Trophoblast cell (in vitro differentiated cells and primary cell): ENCODE measurements at regions not wholly inside any gene's neighbourhood (a gene's known extent, or its start where the extent isn't known, plus 50 kb on each side); places are given as distances from the start of the nearest gene placed in this dataset.

ENCODE experiments used
- DNase-seq, 2 donors: peaks; one replicate each; pipeline ENCODE4 v3.0.0-alpha.2; 2016
- H2AFZ ChIP-seq: 2 replicates; pipeline ENCODE4 v1.6.1; 2013; ENCODE audit warnings: low read length, moderate library complexity, mild to moderate bottlenecking; ENCODE audit not compliant: insufficient read depth, poor library complexity
- H2AK5ac ChIP-seq: 2 replicates; pipeline ENCODE4 v1.6.1; 2013; ENCODE audit warnings: mild to moderate bottlenecking, low read length
- H2BK120ac ChIP-seq: 2 replicates; pipeline ENCODE4 v1.6.1; 2013; ENCODE audit warnings: low read length, mild to moderate bottlenecking, moderate library complexity; ENCODE audit not compliant: insufficient read depth, poor library complexity
- H2BK12ac ChIP-seq: 2 replicates; pipeline ENCODE4 v1.6.1; 2013; ENCODE audit warnings: mild to moderate bottlenecking, low read length, moderate library complexity
- H2BK5ac ChIP-seq: 2 replicates; pipeline ENCODE4 v1.6.1; 2013; ENCODE audit warnings: low read length, low read depth, moderate library complexity, mild to moderate bottlenecking; ENCODE audit not compliant: poor library complexity
- H3K14ac ChIP-seq: 2 replicates; pipeline ENCODE4 v1.6.1; 2013; ENCODE audit warnings: mild to moderate bottlenecking, low read length
- H3K18ac ChIP-seq: 2 replicates; pipeline ENCODE4 v1.6.1; 2013; ENCODE audit warnings: mild to moderate bottlenecking, low read length
- H3K23ac ChIP-seq: 2 replicates; pipeline ENCODE4 v1.6.1; 2013; ENCODE audit warnings: low read length
- H3K27ac ChIP-seq: 2 replicates; pipeline ENCODE4 v1.5.1; 2013; ENCODE audit warnings: low read depth, mild to moderate bottlenecking, inconsistent platforms, low read length, moderate library complexity
- H3K27me3 ChIP-seq: 2 replicates; pipeline ENCODE4 v1.6.1; 2013; ENCODE audit warnings: inconsistent platforms, mild to moderate bottlenecking, low read length, moderate library complexity; ENCODE audit not compliant: insufficient read depth
- H3K36me3 ChIP-seq, 2 experiments: 1 replicate in 1 of 2; 2 replicates in 1 of 2; pipeline ENCODE4 v1.6.1; 2013; ENCODE audit warnings: low read length in 2 of 2, mild to moderate bottlenecking in 2 of 2, moderate library complexity in 1 of 2; ENCODE audit not compliant: insufficient read depth in 2 of 2, control insufficient read depth in 1 of 2
- H3K4ac ChIP-seq: 2 replicates; pipeline ENCODE4 v1.6.1; 2013; ENCODE audit warnings: low read depth, mild to moderate bottlenecking, low read length, moderate library complexity
- H3K4me1 ChIP-seq, 2 experiments: 1 replicate in 1 of 2; 2 replicates in 1 of 2; pipeline ENCODE4 v1.6.1; 2013; ENCODE audit warnings: low read length in 2 of 2, mild to moderate bottlenecking in 2 of 2, moderate library complexity in 1 of 2; ENCODE audit not compliant: insufficient read depth in 2 of 2, control insufficient read depth in 1 of 2
- H3K4me2 ChIP-seq: 2 replicates; pipeline ENCODE4 v1.6.1; 2013; ENCODE audit warnings: inconsistent platforms, mild to moderate bottlenecking, low read length, moderate library complexity
- H3K4me3 ChIP-seq: 2 replicates; pipeline ENCODE4 v1.5.1; 2013; ENCODE audit warnings: mild to moderate bottlenecking, low read depth, low read length, inconsistent platforms
- H3K79me1 ChIP-seq: one replicate; pipeline ENCODE4 v1.6.1; 2013; ENCODE audit warnings: low read length
- H3K79me2 ChIP-seq: 2 replicates; pipeline ENCODE4 v1.6.1; 2013; ENCODE audit warnings: low read length, mild to moderate bottlenecking; ENCODE audit not compliant: control insufficient read depth, insufficient read depth, poor library complexity
- H3K9ac ChIP-seq: 2 replicates; pipeline ENCODE4 v1.6.1; 2013; ENCODE audit warnings: mild to moderate bottlenecking, low read length
- H3K9me3 ChIP-seq: 2 replicates; pipeline ENCODE4 v1.6.1; 2013; ENCODE audit warnings: low read depth, mild to moderate bottlenecking, control low read depth, inconsistent platforms, low read length; ENCODE audit not compliant: insufficient read depth
- H4K12ac ChIP-seq: 2 replicates; pipeline ENCODE4 v1.6.1; 2013; ENCODE audit warnings: low read depth, mild to moderate bottlenecking, low read length, moderate library complexity
- H4K8ac ChIP-seq: 2 replicates; pipeline ENCODE4 v1.6.1; 2013; ENCODE audit warnings: low read depth, mild to moderate bottlenecking, low read length, moderate library complexity
- H4K91ac ChIP-seq: one replicate; pipeline ENCODE4 v1.6.1; 2013; ENCODE audit warnings: low read depth, mild to moderate bottlenecking, low read length, moderate library complexity
- WGBS: extraction: QIAGEN DNeasy Blood & Tissue Kit; methylation state at CpG from one replicate; pipeline ENCODE4 v1.1.7; 2013; ENCODE audit warnings: missing lambda C conversion rate; ENCODE audit not compliant: insufficient read length, insufficient coverage; ENCODE audit errors: extremely low coverage; 5-methylcytosine and 5-hydroxymethylcytosine counted together

DNA sequence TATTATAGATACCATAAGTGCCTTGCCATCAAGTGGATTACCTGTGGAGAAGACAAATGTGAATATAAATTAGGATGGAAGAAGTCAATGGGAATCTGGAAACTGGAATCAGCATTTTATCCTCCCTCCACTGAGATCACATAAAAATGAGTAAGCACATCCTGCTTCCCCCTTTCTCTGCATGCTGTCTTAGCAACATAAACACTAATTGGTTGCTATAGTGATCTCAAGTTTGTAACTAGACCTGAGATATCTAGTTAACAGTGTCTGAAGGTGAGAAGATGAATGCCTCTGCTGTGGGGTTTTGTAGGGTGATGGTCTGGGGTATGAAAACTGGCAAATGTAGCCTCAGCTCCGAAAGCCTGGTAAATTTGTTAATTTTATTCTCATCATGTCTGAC, 1357.5 kb upstream of the CELF4 start:
- WGBS, result no CpG with 5 or more reads among the region's 1 CpG
- H4K8ac ChIP-seq, result no peak overlapping the region
- no peaks in the 10 kb centered on the region for H3K79me2 ChIP-seq
- no peak overlapping the region for H3K14ac ChIP-seq
- no peak overlapping the region for H2AFZ ChIP-seq
- H3K23ac ChIP-seq, result no peak overlapping the region
- H3K18ac ChIP-seq, result no peak overlapping the region
- no peaks in the 10 kb centered on the region for H3K36me3 ChIP-seq
- no peak overlapping the region for H2BK12ac ChIP-seq
- H3K4me3 ChIP-seq, result no peak overlapping the region
- DNase-seq, result no peak
- no peak overlapping the region for H2BK5ac ChIP-seq
- no peak overlapping the region for H3K4ac ChIP-seq
- no peaks in the 10 kb centered on the region for H3K79me1 ChIP-seq
- H4K12ac ChIP-seq, result no peak overlapping the region
- H3K4me1 ChIP-seq, result no peaks in the 10 kb centered on the region
- H3K27ac ChIP-seq, result no peak overlapping the region
- no peak overlapping the region for H3K4me2 ChIP-seq
- no peak overlapping the region for H3K9ac ChIP-seq
- H3K27me3 ChIP-seq, result no peaks in the 10 kb centered on the region
- no peak overlapping the region for H2AK5ac ChIP-seq
- H4K91ac ChIP-seq, result no peak overlapping the region
- no peaks in the 10 kb centered on the region for H3K9me3 ChIP-seq
- H2BK120ac ChIP-seq, result no peak overlapping the region

DNA sequence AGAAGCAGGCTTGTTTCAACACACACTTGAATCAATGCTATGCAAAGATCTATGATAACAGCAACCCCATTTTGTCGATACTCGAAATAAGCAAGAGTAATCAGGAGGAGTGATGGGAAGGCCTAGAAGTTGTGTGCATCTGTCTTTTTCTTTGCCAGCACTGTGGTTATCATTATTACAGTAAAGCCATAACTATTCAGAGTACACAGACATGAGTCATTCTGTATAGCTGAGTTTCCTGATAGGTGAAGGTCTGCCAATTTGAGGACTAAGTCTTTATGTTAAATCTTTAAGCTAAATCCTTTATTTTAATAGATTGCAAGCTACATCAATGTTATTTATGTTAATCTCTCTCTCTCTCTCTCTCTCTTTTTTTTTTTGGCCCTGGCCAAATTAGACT, 1344.4 kb upstream of the CELF4 start:
- H2AK5ac ChIP-seq, result no peak overlapping the region
- H3K4me1 ChIP-seq, result no peaks in the 10 kb centered on the region
- H3K27me3 ChIP-seq, result no peaks in the 10 kb centered on the region
- no peak overlapping the region for H3K27ac ChIP-seq
- no peak overlapping the region for H3K4ac ChIP-seq
- H2BK120ac ChIP-seq, result no peak overlapping the region
- H2BK5ac ChIP-seq, result no peak overlapping the region
- WGBS, result no CpG with 5 or more reads among the region's 2 CpGs
- no peak overlapping the region for H3K4me3 ChIP-seq
- DNase-seq, result no peak
- H3K36me3 ChIP-seq, result no peaks in the 10 kb centered on the region
- H3K9ac ChIP-seq, result no peak overlapping the region
- no peak overlapping the region for H4K91ac ChIP-seq
- H3K79me2 ChIP-seq, result no peaks in the 10 kb centered on the region
- no peak overlapping the region for H2BK12ac ChIP-seq
- H3K18ac ChIP-seq, result no peak overlapping the region
- no peak overlapping the region for H2AFZ ChIP-seq
- H4K8ac ChIP-seq, result no peak overlapping the region
- no peak overlapping the region for H3K14ac ChIP-seq
- no peaks in the 10 kb centered on the region for H3K9me3 ChIP-seq
- H3K4me2 ChIP-seq, result no peak overlapping the region
- H3K23ac ChIP-seq, result no peak overlapping the region
- H4K12ac ChIP-seq, result no peak overlapping the region
- H3K79me1 ChIP-seq, result no peaks in the 10 kb centered on the region

DNA sequence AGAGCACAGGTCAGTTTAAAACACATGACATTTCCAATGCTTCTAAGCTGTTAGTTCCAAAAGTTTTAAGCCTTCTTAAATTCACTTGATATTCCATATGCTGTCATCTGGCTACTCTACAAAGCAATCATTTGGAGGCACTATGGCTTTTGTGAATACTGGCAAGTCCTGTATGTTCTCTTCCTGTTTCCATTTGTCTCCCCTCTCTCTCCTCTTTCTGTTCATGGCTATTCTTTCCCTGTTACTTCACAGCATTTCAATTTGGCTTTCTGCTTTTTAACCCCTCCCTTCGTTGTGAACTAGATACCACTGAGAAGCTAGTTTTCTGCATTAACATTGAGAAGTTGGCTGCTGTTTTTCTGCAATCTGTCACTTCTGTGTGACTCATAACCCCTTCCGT, 1337.2 kb upstream of the CELF4 start:
- H2AK5ac ChIP-seq, result no peak overlapping the region
- no peak overlapping the region for H2AFZ ChIP-seq
- H3K27ac ChIP-seq, result no peak overlapping the region
- no peak overlapping the region for H3K18ac ChIP-seq
- H2BK120ac ChIP-seq, result no peak overlapping the region
- no peak overlapping the region for H3K4ac ChIP-seq
- H3K4me1 ChIP-seq, result peaks cover 0 to 4% of the 10 kb centered on the region in 2 experiments
- DNase-seq, result no peak
- no peak overlapping the region for H2BK5ac ChIP-seq
- H4K91ac ChIP-seq, result no peak overlapping the region
- H3K79me2 ChIP-seq, result no peaks in the 10 kb centered on the region
- no peak overlapping the region for H3K14ac ChIP-seq
- H3K36me3 ChIP-seq, result no peaks in the 10 kb centered on the region
- H3K27me3 ChIP-seq, result no peaks in the 10 kb centered on the region
- H3K4me2 ChIP-seq, result no peak overlapping the region
- no peak overlapping the region for H3K23ac ChIP-seq
- H3K9ac ChIP-seq, result no peak overlapping the region
- no peak overlapping the region for H4K8ac ChIP-seq
- H4K12ac ChIP-seq, result no peak overlapping the region
- H2BK12ac ChIP-seq, result no peak overlapping the region
- no peak overlapping the region for H3K4me3 ChIP-seq
- WGBS, result no CpG with 5 or more reads among the region's 2 CpGs
- H3K79me1 ChIP-seq, result no peaks in the 10 kb centered on the region
- H3K9me3 ChIP-seq, result no peaks in the 10 kb centered on the region

DNA sequence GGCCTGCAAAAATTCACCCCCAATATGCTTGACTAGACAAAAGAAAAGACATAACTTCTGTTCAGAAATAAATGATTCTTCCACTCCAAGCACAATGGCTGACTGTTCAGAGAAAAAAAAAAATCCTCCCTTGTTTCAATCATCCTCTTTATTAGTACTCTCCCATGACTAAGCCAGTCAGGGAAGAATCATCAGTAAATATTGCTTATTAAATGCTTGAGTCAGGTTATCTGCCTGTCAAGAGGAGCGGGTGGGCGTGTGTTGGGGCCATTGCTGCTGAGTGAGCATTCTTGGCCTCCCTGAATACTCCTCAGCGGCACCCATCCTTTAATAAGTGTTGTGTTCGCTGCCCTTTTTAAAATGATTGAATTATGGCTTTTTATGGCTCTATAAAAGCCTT, 1334.8 kb upstream of the CELF4 start:
- H2AK5ac ChIP-seq, result no peak overlapping the region
- H3K27ac ChIP-seq, result no peak overlapping the region
- H3K36me3 ChIP-seq, result no peaks in the 10 kb centered on the region
- WGBS, result no CpG with 5 or more reads among the region's 4 CpGs
- no peak overlapping the region for H3K14ac ChIP-seq
- no peaks in the 10 kb centered on the region for H3K27me3 ChIP-seq
- no peak overlapping the region for H2BK5ac ChIP-seq
- no peak overlapping the region for H3K23ac ChIP-seq
- H3K79me1 ChIP-seq, result no peaks in the 10 kb centered on the region
- H2BK120ac ChIP-seq, result no peak overlapping the region
- no peak overlapping the region for H4K8ac ChIP-seq
- H3K9ac ChIP-seq, result no peak overlapping the region
- H3K4me2 ChIP-seq, result no peak overlapping the region
- no peak overlapping the region for H4K91ac ChIP-seq
- H3K79me2 ChIP-seq, result no peaks in the 10 kb centered on the region
- H3K4me3 ChIP-seq, result no peak overlapping the region
- no peak overlapping the region for H3K4ac ChIP-seq
- H2BK12ac ChIP-seq, result no peak overlapping the region
- no peak overlapping the region for H4K12ac ChIP-seq
- no peak for DNase-seq
- no peaks in the 10 kb centered on the region for H3K9me3 ChIP-seq
- peaks cover 0 to 4% of the 10 kb centered on the region in 2 experiments for H3K4me1 ChIP-seq
- H3K18ac ChIP-seq, result no peak overlapping the region
- H2AFZ ChIP-seq, result no peak overlapping the region
